BLaER1 treated with 17β-estradiol and CSF1 and Interleukin-3, amounts not matched to agents 10 nM and 100 nM (cell line): ENCODE measurements at regions not wholly inside any gene's neighbourhood (a gene's known extent, or its start where the extent isn't known, plus 50 kb on each side); places are given as distances from the start of the nearest gene placed in this dataset.

Source experiments
- H3K27ac ChIP-seq, 11 experiments: shearing (Covaris generic); formaldehyde crosslinking; 2 replicates each; pipeline ENCODE4 v1.8.1; 2022
- H3K27me3 ChIP-seq, 11 experiments: shearing (Covaris generic); formaldehyde crosslinking; 2 replicates each; pipeline ENCODE4 v1.8.1; 2022
- H3K36me3 ChIP-seq, 11 experiments: shearing (Covaris generic); formaldehyde crosslinking; 2 replicates each; pipeline ENCODE4 v1.8.1; 2022
- H3K4me1 ChIP-seq, 10 experiments: shearing (Covaris generic); formaldehyde crosslinking; 2 replicates each; pipeline ENCODE4 v1.8.1; 2022
- H3K4me2 ChIP-seq, 11 experiments: shearing (Covaris generic); formaldehyde crosslinking; 2 replicates each; pipeline ENCODE4 v1.8.1; 2022
- H3K4me3 ChIP-seq, 10 experiments: shearing (Covaris generic); formaldehyde crosslinking; 2 replicates each; pipeline ENCODE4 v1.8.1; 2022
- H3K9ac ChIP-seq, 11 experiments: shearing (Covaris generic); formaldehyde crosslinking; 2 replicates each; pipeline ENCODE4 v1.8.1; 2022
- H3K9me3 ChIP-seq, 11 experiments: shearing (Covaris generic); formaldehyde crosslinking; replicated peaks in 1 of 11; 2 replicates each; pipeline ENCODE4 v1.8.1; 2022
- H4K20me1 ChIP-seq, 11 experiments: shearing (Covaris generic); formaldehyde crosslinking; 2 replicates each; pipeline ENCODE4 v1.8.1; 2022
- Cebpa-rat ChIP-seq, 11 experiments: shearing (Covaris generic); IDR thresholded peaks; 2 replicates each; pipeline ENCODE4 v1.8.1; 2022

DNA sequence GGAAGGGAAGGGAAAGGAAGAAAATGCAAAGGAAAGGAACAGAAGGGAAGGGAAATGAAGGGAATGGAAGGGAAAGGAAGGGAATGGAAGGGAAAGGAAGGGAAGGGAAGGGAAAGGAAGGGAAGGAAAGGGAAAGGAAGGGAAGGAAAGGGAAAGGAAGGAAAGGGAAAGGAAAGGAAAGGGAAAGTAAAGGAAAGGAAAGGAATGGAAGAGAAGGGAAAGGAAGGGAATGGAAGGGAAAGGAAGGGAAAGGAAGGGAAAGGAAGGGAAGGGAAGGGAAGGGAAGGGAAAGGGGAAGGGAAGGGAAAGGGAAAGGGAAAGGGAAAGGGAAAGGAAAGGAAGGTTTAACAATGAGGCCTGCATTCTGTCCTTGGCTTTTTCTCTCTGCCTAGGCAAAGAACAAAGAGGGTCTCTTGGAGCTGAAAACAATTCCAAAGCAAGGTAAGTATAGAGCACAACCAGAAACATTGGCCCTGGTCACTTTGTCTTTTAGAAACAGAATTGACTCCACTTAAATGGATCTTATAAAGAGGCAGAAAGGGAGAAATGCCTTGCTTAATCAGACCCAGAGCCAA, 525.9 kb upstream of the TMPO start:
- Histone ChIP-seq H4K20me1 (no peaks in the 10 kb centered on the region), H3K9ac (no peak overlapping the region), H3K27ac (no peak overlapping the region), H3K9me3 (peaks cover 9 to 22% (median 18%) of the 10 kb centered on the region in 11 experiments; a peak in 18 of 22 replicates), H3K4me1 (no peaks in the 10 kb centered on the region), H3K4me3 (no peak overlapping the region), H3K27me3 (no peaks in the 10 kb centered on the region), H3K36me3 (no peaks in the 10 kb centered on the region), H3K4me2 (no peak overlapping the region)
- no peak for TF ChIP-seq Cebpa-rat (IDR thresholded peaks at IDR 0.05)

DNA sequence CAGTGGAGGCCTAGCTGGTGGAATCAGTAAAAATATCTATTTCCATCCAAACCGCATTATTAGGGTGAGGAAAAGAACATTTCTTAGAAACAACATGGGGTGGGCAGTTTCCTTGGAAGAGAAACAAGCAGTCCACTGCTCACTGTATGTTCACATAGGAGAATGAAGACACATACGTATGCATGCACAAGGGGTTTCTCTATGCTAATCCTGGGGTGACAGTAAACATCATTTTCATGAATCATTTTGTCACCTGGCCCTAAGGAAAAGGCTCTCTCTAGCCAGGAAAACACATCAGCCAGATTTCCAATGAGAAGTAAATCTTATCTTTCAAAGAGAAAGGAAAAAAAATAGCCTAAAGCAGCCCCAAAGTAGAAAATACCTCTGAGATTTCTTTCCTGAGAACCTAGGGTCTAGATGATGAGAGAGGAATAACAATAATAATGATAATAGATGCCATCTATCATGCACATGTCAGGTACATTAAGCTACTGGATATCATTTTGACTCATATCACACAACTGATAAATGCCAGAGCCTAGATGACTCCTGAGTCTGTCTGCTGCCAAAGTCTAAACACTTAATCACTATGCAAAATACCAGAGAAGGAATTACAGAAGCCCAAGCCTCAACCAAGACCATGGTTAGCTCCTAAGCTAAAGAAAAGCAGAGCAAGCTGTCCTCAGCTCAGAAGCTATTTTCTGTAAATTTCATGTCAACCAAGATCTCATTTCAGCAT, 520.5 kb upstream of the TMPO start:
- Histone ChIP-seq H3K4me3 (no peak overlapping the region), H3K36me3 (no peaks in the 10 kb centered on the region), H3K27ac (no peak overlapping the region), H3K4me1 (no peaks in the 10 kb centered on the region), H3K9ac (no peak overlapping the region), H4K20me1 (no peaks in the 10 kb centered on the region), H3K9me3 (peaks cover 9 to 21% (median 16%) of the 10 kb centered on the region in 11 experiments; a peak in 18 of 22 replicates), H3K4me2 (no peak overlapping the region), H3K27me3 (no peaks in the 10 kb centered on the region)
- no peak for TF ChIP-seq Cebpa-rat (IDR thresholded peaks at IDR 0.05)

DNA sequence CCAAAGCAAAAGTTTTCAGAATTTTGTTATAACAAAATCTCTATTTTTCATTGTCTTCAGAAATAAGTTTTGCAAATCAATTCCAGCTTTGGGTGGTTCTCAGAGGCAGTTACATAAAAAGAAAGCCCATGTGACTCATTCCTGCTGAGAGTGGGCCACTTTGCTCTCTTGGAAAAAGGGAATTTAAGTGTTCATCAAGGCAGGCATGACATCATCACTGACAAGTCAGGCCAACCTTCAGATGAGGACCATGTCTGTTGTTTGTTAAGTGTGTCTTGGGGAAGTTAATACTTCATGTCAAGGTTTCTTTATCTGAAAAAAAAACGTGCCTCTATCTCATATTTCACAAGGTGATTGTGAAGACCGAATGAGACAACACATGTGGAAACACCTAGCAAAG, 519.8 kb upstream of the TMPO start:
- no peaks in the 10 kb centered on the region for H3K4me1 ChIP-seq
- no peaks in the 10 kb centered on the region for H4K20me1 ChIP-seq
- TF ChIP-seq Cebpa-rat (IDR thresholded peaks at IDR 0.05): no peak
- H3K27ac ChIP-seq: no peak overlapping the region
- no peak overlapping the region for H3K9ac ChIP-seq
- H3K4me2 ChIP-seq: no peak overlapping the region
- no peaks in the 10 kb centered on the region for H3K36me3 ChIP-seq
- peaks cover 9 to 18% (median 16%) of the 10 kb centered on the region in 11 experiments; a peak in 18 of 22 replicates for H3K9me3 ChIP-seq
- no peaks in the 10 kb centered on the region for H3K27me3 ChIP-seq
- H3K4me3 ChIP-seq: no peak overlapping the region

DNA sequence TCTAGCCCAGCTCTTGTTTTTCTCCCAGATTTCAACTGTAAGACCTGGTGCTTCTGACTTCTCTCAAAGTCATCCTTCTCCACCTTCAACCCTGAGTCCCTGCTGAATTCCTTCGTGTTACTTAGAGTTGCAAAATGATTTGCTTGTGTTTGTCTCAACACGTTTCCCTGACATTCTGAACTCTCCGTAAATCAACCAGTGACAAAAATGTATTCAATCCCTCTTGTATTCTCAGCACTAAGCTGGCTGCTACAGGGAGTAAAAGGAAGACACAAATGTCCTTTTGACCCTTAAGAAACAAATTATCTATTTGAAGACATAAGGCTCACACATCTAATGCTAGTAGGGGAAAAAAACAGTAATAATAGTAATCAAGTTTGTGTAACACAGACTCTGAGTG, 514.0 kb upstream of the TMPO start:
- H3K4me3 ChIP-seq: no peak overlapping the region
- no peak overlapping the region for H3K9ac ChIP-seq
- no peaks in the 10 kb centered on the region for H4K20me1 ChIP-seq
- H3K9me3 ChIP-seq: no peaks in the 10 kb centered on the region
- no peaks in the 10 kb centered on the region for H3K4me1 ChIP-seq
- H3K4me2 ChIP-seq: no peak overlapping the region
- H3K27me3 ChIP-seq: no peaks in the 10 kb centered on the region
- H3K36me3 ChIP-seq: no peaks in the 10 kb centered on the region
- no peak overlapping the region for H3K27ac ChIP-seq
- no peak for TF ChIP-seq Cebpa-rat (IDR thresholded peaks at IDR 0.05)

DNA sequence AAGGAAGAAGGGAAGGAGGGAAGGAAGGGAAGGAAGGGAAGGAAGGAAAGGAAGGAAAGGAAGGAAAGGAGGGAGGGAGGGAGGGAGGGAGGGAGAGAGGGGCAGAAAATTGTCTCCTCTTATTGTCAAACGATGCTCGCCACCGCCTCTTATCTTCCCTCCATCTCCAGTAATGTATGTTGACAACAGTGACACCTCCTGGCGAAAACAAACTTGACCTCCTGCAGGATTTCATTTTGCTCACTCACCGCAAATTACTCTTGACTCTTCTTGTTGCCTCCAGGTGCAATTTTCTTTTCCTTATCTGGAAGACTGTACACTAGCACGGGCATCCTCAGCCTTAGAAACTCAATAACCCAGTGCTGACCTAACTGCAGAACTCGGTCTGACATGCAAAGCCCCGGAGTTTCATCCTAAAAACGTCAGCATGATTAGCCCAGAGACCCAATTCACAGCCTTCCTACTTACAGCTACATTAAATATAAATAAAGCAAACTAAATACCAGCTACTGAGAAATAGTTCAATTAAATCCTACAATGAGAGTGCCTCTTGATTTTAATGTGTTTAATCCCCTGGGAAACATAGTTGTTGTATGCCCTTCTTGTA, 512.4 kb upstream of the TMPO start:
- Histone ChIP-seq H3K9ac (no peak overlapping the region), H3K4me2 (no peak overlapping the region), H3K4me1 (no peaks in the 10 kb centered on the region), H3K4me3 (no peak overlapping the region), H4K20me1 (no peaks in the 10 kb centered on the region), H3K27ac (no peak overlapping the region), H3K9me3 (peaks cover 0 to 1% (median 0%) of the 10 kb centered on the region in 11 experiments; a peak in 2 of 22 replicates), H3K27me3 (no peaks in the 10 kb centered on the region), H3K36me3 (no peaks in the 10 kb centered on the region)
- TF ChIP-seq Cebpa-rat (IDR thresholded peaks at IDR 0.05): no peak

DNA sequence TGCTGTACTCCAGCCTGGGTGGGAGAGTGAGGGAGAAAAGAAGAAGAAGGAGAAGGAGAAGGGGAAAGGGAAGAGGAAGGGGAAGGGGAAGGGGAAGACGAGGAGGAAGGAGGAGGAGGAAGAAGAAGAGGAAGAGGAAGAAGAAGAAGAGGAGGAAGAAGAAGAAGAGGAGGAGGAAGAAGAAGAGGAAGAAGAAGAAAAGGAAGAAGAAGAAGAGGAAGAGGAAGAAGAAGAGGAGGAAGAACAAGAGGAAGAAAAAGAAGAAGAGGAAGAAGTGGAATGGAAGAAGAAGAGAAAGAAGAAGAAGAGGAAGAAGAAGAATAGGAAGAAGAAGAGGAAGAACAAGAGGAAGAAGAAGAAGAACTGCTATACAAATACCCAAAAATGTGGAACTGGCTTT, 507.4 kb upstream of the TMPO start:
- Histone ChIP-seq H3K36me3 (no peaks in the 10 kb centered on the region), H3K27me3 (no peaks in the 10 kb centered on the region), H3K4me1 (no peaks in the 10 kb centered on the region), H3K27ac (no peak overlapping the region), H3K9me3 (peaks cover 0 to 7% (median 0%) of the 10 kb centered on the region in 11 experiments; a peak in 4 of 22 replicates), H3K4me2 (no peak overlapping the region), H3K9ac (no peak overlapping the region), H3K4me3 (no peak overlapping the region), H4K20me1 (no peaks in the 10 kb centered on the region)
- TF ChIP-seq Cebpa-rat (IDR thresholded peaks at IDR 0.05): no peak

DNA sequence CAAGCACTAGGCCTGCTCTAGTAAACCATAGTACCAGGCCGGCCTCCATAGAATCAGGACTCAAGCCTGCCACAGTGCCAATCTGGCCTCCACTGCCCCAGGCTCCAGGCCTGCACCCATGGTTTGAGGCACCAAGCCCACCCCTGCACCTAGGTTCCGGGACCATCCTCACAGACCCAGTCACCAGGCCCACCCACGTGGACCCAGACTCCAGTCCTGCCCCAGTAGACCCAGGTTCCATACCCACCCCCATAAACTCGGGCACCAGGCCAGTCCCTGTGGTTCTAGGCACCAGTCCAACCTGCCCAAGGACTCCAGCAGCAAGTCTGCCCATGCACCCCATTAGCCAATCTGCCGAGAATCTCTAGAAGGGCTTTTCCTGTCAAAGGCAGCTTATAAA, 501.8 kb upstream of the TMPO start:
- no peak for TF ChIP-seq Cebpa-rat (IDR thresholded peaks at IDR 0.05)
- Histone ChIP-seq H3K9ac (no peak overlapping the region), H3K4me3 (no peak overlapping the region), H3K27ac (no peak overlapping the region), H3K4me1 (no peaks in the 10 kb centered on the region), H3K4me2 (no peak overlapping the region), H3K9me3 (peaks cover 0 to 14% (median 6%) of the 10 kb centered on the region in 11 experiments; a peak in 10 of 22 replicates), H4K20me1 (no peaks in the 10 kb centered on the region), H3K27me3 (no peaks in the 10 kb centered on the region), H3K36me3 (no peaks in the 10 kb centered on the region)

DNA sequence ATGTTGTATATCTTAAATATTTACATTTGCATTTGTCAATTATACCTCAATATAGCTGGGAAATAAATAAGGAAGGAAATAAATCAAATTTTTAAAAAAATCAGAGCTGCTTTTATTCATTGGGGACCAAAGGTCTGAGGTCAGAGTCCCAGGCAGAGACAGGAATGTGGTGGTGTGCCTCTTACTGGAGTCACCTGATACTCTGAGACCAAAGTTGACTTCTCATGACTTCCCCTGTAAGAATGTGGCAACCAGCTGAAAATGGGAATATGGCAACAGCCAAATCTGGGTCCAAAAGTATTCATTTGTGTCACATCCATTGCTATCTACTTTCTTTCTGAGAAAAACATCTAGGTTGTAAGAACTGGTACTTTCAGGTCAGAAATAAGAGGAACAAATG, 496.6 kb upstream of the TMPO start:
- H3K27me3 ChIP-seq: no peaks in the 10 kb centered on the region
- TF ChIP-seq Cebpa-rat (IDR thresholded peaks at IDR 0.05): no peak
- H3K4me1 ChIP-seq: no peaks in the 10 kb centered on the region

DNA sequence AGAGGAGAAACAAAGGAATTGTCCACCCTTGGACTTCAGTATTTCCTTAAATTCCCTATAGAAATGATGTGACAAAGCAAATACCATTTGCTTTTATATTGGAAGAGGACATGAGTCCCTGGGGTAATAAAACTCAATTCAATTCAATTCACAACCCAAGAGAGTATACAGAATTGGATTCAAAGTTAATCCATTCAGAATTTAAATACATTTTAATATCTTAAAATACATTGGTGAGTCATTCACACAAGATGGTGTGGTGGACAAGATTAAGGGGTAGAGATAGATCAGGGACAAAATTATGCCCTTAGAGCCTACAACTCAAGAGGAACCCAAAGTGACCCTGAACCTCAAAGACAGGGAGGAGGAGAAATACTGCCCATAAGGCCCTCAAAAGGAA, 495.0 kb upstream of the TMPO start:
- H3K4me2 ChIP-seq: no peak overlapping the region
- H3K36me3 ChIP-seq: no peaks in the 10 kb centered on the region
- H3K4me3 ChIP-seq: no peak overlapping the region

More for the DNA sequence above, 496.6 kb upstream of the TMPO start:
- Histone ChIP-seq H3K27ac (no peak overlapping the region), H3K4me3 (no peak overlapping the region), H3K9ac (no peak overlapping the region), H3K4me2 (no peak overlapping the region), H4K20me1 (no peaks in the 10 kb centered on the region), H3K36me3 (no peaks in the 10 kb centered on the region), H3K9me3 (peaks cover 0 to 8% (median 0%) of the 10 kb centered on the region in 11 experiments; a peak in 6 of 22 replicates)

More for the DNA sequence above, 495.0 kb upstream of the TMPO start:
- Histone ChIP-seq H3K27ac (no peak overlapping the region), H4K20me1 (no peaks in the 10 kb centered on the region), H3K4me1 (no peaks in the 10 kb centered on the region), H3K27me3 (no peaks in the 10 kb centered on the region), H3K9me3 (peaks cover 0 to 5% (median 0%) of the 10 kb centered on the region in 11 experiments; a peak in 2 of 22 replicates), H3K9ac (no peak overlapping the region)
- no peak for TF ChIP-seq Cebpa-rat (IDR thresholded peaks at IDR 0.05)
